OCI-LY7 (cell line): ENCODE measurements at regions not wholly inside any gene's neighbourhood (a gene's known extent, or its start where the extent isn't known, plus 50 kb on each side); places are given as distances from the start of the nearest gene placed in this dataset.

Experiments used
- BruUV-seq: library from RNA; stranded (reverse); fragments of 400-500 nt; replicated peaks from 2 replicates; lab custom pipeline; 2021; lab: Mats Ljungman, UMichigan
- CTCF ChIA-PET: fragments of 300-600 bp; sonication (Branson Sonifier 250); formaldehyde crosslinking; loops from one replicate; lab custom pipeline; 2022; ENCODE audit warnings: antibody characterized with exemption; ENCODE audit not compliant: unreplicated experiment; lab: Charles Lee
- POLR2A ChIA-PET: fragments of 300-600 bp; sonication (Branson Sonifier 250); formaldehyde crosslinking; loops from one replicate; lab custom pipeline; 2022; ENCODE audit warnings: antibody characterized with exemption; lab: Charles Lee
- DNase-seq: peaks from one replicate; pipeline ENCODE4 v3.0.0-alpha.2; 2015; ENCODE audit warnings: low spot score
- H2AFZ ChIP-seq: fragments of 200-600 bp; sonication (generic), shearing (Covaris generic); 2 replicates; pipeline ENCODE4 v1.6.1; 2014; ENCODE audit warnings: mild to moderate bottlenecking, antibody characterized with exemption, low read length, moderate library complexity
- H3K27ac ChIP-seq: fragments of 200-600 bp; sonication (generic); 2 replicates; pipeline ENCODE4 v1.5.1; 2014; ENCODE audit warnings: mixed run types, low read depth, mild to moderate bottlenecking, moderate library complexity, low read length, inconsistent platforms; ENCODE audit not compliant: poor library complexity, severe bottlenecking
- H3K36me3 ChIP-seq: fragments of 200-600 bp; sonication (generic); 2 replicates; pipeline ENCODE4 v1.6.1; 2014; ENCODE audit warnings: mild to moderate bottlenecking, antibody characterized with exemption, low read length, moderate library complexity, mixed read lengths; ENCODE audit not compliant: insufficient read depth
- H3K4me1 ChIP-seq: fragments of 200-600 bp; sonication (generic); 2 replicates; pipeline ENCODE4 v1.5.1; 2014; ENCODE audit warnings: mild to moderate bottlenecking, low read length; ENCODE audit not compliant: insufficient read depth, poor library complexity, severe bottlenecking
- H3K4me2 ChIP-seq: fragments of 200-600 bp; sonication (generic); 2 replicates; pipeline ENCODE4 v1.6.1; 2014; ENCODE audit warnings: mild to moderate bottlenecking, low read length
- H3K4me3 ChIP-seq: fragments of 200-600 bp; sonication (generic); 2 replicates; pipeline ENCODE4 v1.5.1; 2014; ENCODE audit warnings: mild to moderate bottlenecking, low read depth, low read length; ENCODE audit not compliant: poor library complexity, severe bottlenecking
- H3K79me2 ChIP-seq: fragments of 200-600 bp; sonication (generic); 2 replicates; pipeline ENCODE4 v1.6.1; 2016; ENCODE audit warnings: low read depth, mild to moderate bottlenecking, low read length, moderate library complexity, mixed read lengths; ENCODE audit not compliant: insufficient read depth
- H3K9me2 ChIP-seq: fragments of 200-600 bp; sonication (generic); 2 replicates; pipeline ENCODE4 v1.6.1; 2016; ENCODE audit warnings: mild to moderate bottlenecking, low read length, mixed read lengths; ENCODE audit not compliant: insufficient read depth
- H3K9me3 ChIP-seq: fragments of 200-600 bp; sonication (generic); 2 replicates; pipeline ENCODE4 v1.6.1; 2014; ENCODE audit warnings: mild to moderate bottlenecking, mixed run types, low read length, mixed read lengths
- H4K20me1 ChIP-seq: fragments of 200-600 bp; sonication (generic); 2 replicates; pipeline ENCODE4 v1.6.1; 2014; ENCODE audit warnings: mild to moderate bottlenecking, antibody characterized with exemption, low read length, moderate library complexity, mixed read lengths; ENCODE audit not compliant: insufficient read depth
- EZH2phosphoT487 ChIP-seq: fragments of 200-600 bp; sonication (generic); IDR thresholded peaks from 2 replicates; pipeline ENCODE4 v1.6.1; 2018; ENCODE audit warnings: low read depth, borderline replicate concordance, mild to moderate bottlenecking, mixed run types, antibody characterized with exemption, low read length, moderate library complexity, mixed read lengths
- intact Hi-C: fragments of 100-400 bp; cut with micrococcal nuclease; formaldehyde crosslinking; loops from one replicate; pipeline ENCODE4 v1.10.0; 2022; ENCODE audit not compliant: unreplicated experiment
- TF ChIP-seq, protein P1 (sequence below): fragments of 200-600 bp; sonication (generic); conservative IDR thresholded peaks from 2 replicates; pipeline ENCODE4 v1.5.1; 2014; ENCODE audit warnings: mild to moderate bottlenecking, antibody characterized with exemption, low read length, moderate library complexity, mixed read lengths

GRCh38 chr4:56155432-56155831 lies 206.7 kb downstream of the CEP135 start:
- Histone ChIP-seq H3K27ac (no peak overlapping the region), H3K4me2 (no peak overlapping the region), H3K9me2 (no peaks in the 10 kb centered on the region), H3K36me3 (no peaks in the 10 kb centered on the region), H3K4me3 (no peak overlapping the region), H3K9me3 (no peaks in the 10 kb centered on the region), H3K4me1 (no peaks in the 10 kb centered on the region), H3K79me2 (no peaks in the 10 kb centered on the region), H4K20me1 (no peaks in the 10 kb centered on the region; the same call in 1 of the 2 replicates), H2AFZ (no peak overlapping the region)
- intact Hi-C loops = no loop called here
- CTCF ChIA-PET = no interaction called here
- TF ChIP-seq, protein P1, sequence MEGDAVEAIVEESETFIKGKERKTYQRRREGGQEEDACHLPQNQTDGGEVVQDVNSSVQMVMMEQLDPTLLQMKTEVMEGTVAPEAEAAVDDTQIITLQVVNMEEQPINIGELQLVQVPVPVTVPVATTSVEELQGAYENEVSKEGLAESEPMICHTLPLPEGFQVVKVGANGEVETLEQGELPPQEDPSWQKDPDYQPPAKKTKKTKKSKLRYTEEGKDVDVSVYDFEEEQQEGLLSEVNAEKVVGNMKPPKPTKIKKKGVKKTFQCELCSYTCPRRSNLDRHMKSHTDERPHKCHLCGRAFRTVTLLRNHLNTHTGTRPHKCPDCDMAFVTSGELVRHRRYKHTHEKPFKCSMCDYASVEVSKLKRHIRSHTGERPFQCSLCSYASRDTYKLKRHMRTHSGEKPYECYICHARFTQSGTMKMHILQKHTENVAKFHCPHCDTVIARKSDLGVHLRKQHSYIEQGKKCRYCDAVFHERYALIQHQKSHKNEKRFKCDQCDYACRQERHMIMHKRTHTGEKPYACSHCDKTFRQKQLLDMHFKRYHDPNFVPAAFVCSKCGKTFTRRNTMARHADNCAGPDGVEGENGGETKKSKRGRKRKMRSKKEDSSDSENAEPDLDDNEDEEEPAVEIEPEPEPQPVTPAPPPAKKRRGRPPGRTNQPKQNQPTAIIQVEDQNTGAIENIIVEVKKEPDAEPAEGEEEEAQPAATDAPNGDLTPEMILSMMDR = no peak
- no peak for TF ChIP-seq EZH2phosphoT487
- DNase-seq = no peak
- BruUV-seq = no TSS peak
- POLR2A ChIA-PET = no interaction called here

DNA sequence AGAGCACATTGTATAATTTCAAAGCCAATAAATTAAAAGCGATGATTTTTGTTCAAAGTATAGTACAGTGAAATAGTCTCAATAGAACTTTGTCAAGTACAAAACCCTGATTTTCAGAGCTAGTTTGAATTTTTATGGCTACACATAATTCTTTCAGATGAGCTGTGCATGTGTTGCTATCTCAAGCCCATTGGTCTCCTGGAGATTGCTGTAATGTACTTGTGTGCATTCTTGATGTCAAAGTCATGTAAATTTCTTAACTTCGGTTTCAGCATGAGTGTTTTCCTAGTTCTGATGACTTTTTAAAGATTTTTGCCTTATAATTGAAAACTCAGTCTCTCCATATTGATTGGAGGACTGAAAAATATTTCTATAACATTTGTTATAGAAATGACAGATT lies 200.8 kb downstream of the CEP135 start:
- CTCF ChIA-PET = no interaction called here
- H3K27ac ChIP-seq = no peak overlapping the region
- DNase-seq = no peak
- TF ChIP-seq, protein P1 = no peak
- no peak for TF ChIP-seq EZH2phosphoT487
- no peaks in the 10 kb centered on the region for H4K20me1 ChIP-seq
- no peak overlapping the region for H3K4me2 ChIP-seq
- POLR2A ChIA-PET = interaction anchor here (1.5 kb wide), 1 partner anchor 24 kb away, joined by 5 read pairs; no protein-coding TSS in a partner anchor
- no peaks in the 10 kb centered on the region for H3K79me2 ChIP-seq
- no peak overlapping the region for H2AFZ ChIP-seq
- no peaks in the 10 kb centered on the region for H3K9me2 ChIP-seq
- no peak overlapping the region for H3K4me3 ChIP-seq
- intact Hi-C loops = no loop called here
- BruUV-seq = no TSS peak
- H3K4me1 ChIP-seq = no peaks in the 10 kb centered on the region
- H3K36me3 ChIP-seq = no peaks in the 10 kb centered on the region
- H3K9me3 ChIP-seq = no peaks in the 10 kb centered on the region

DNA sequence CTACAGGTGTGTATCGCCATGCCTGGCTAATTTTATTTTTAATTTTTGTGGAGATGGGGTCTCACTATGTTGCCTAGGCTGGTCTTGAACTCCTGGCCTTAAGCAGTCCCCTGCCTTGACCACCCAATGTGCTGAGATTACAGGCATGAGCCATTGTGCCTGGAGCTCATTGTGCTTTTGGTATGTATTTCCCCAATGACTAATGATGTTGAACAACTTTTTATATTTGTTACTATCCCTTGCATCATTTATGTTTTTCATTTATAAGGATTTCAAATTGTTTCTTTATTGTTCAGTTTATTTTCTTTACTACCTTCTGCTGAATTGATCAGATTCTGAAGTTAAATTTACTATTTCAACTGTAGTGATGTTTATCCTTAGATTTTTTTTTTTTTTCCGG lies 199.7 kb downstream of the CEP135 start:
- no peak for DNase-seq
- Histone ChIP-seq H4K20me1 (no peaks in the 10 kb centered on the region), H3K27ac (no peak overlapping the region), H3K4me2 (no peak overlapping the region), H3K36me3 (no peaks in the 10 kb centered on the region), H3K4me1 (no peaks in the 10 kb centered on the region), H3K9me3 (no peaks in the 10 kb centered on the region), H2AFZ (no peak overlapping the region), H3K4me3 (no peak overlapping the region), H3K79me2 (no peaks in the 10 kb centered on the region), H3K9me2 (no peaks in the 10 kb centered on the region)
- CTCF ChIA-PET = no interaction called here
- TF ChIP-seq EZH2phosphoT487 = no peak
- TF ChIP-seq, protein P1 = no peak
- POLR2A ChIA-PET = interaction anchor here (0.5 kb wide), 1 partner anchor 126 kb away, joined by 3 read pairs; no protein-coding TSS in a partner anchor
- intact Hi-C loops = no loop called here
- BruUV-seq = no TSS peak
